Astrocyte (in vitro differentiated cells and primary cell): ENCODE measurements at regions not wholly inside any gene's neighbourhood (a gene's known extent, or its start where the extent isn't known, plus 50 kb on each side); places are given as distances from the start of the nearest gene placed in this dataset.

ENCODE experiments used
- CTCF ChIP-seq: IDR thresholded peaks from 2 replicates; pipeline ENCODE4 v1.5.1; 2011; ENCODE audit warnings: low read depth, mild to moderate bottlenecking, inconsistent platforms, low read length, moderate library complexity; ENCODE audit not compliant: insufficient read depth
- EZH2 ChIP-seq: IDR thresholded peaks from 2 replicates; pipeline ENCODE4 v1.6.1; 2012; ENCODE audit warnings: mild to moderate bottlenecking, low read length, inconsistent platforms; ENCODE audit not compliant: insufficient read depth

GRCh38 chr4:174437324-174437723 is 85.0 kb downstream of the HPGD start:
- TF ChIP-seq CTCF (no peak), EZH2 (no peak)
